ENCODE measurements at regions not wholly inside any gene's neighbourhood (a gene's known extent, or its start where the extent isn't known, plus 50 kb on each side); places are given as distances from the start of the nearest gene placed in this dataset.
"Not testable (repeated sequence)": the region's sequence is repeated elsewhere in the genome, so short reads cannot be mapped to it uniquely, and the experiment has no call there.

DNA sequence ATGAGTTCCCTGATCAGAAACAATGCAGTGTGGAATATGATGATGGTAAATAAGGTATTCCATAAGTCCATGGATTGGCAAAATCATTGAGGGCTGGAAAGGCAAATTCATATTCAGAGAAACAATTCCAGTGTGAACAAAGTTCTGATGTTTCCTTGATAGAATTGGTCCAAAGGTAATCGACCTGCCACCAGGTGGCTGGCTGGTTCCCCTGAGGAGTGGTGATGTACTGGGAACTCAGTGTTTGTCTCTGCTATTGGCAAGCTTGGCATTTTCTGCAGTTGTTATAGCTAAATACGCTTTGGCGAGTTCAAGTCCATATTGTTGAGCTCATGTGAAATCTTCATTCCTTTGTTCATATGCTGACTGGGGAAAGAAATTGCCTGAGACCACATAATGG lies 165.5 kb upstream of the PTGFR start:
- no peak overlapping the region for H3K4me3 ChIP-seq (ENCODE audit: low read depth, low read length)
- no peaks in the 10 kb centered on the region for H3K79me2 ChIP-seq (ENCODE audit: control insufficient read depth, insufficient read depth, low read length, unreplicated experiment)
- no peak overlapping the region for H3K27ac ChIP-seq (ENCODE audit: low read depth, low read length)
- no peak overlapping the region for H2AFZ ChIP-seq (ENCODE audit: low read length, unreplicated experiment)
- no peaks in the 10 kb centered on the region for H3K4me1 ChIP-seq (ENCODE audit: control insufficient read depth, insufficient read depth, low read length, unreplicated experiment)
- H3K27me3 ChIP-seq (ENCODE audit: insufficient read depth, low read length), result no peaks in the 10 kb centered on the region
- H3K36me3 ChIP-seq (ENCODE audit: insufficient read depth, low read length), result no peaks in the 10 kb centered on the region

DNA sequence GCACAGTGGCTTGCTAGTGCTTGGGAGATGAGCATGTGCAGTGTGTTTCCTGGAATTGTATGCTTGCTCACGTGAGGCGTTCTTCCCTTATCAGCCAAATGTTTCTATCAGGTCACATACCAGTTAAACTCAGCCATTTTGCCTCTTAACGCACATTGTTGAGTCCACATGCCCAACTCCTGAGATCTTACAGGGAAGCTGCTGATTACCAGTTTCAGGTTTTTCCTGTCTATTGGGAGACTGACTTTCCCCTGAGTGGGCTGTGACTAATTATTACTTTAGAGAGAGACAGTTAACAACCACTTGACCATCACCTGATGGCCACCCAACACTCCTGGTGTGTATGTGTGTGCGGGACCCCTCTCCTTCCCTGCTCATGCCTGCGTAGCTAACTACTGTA lies 161.3 kb upstream of the PTGFR start:
- Histone ChIP-seq H3K27me3 (ENCODE audit: insufficient read depth, low read length) (no peaks in the 10 kb centered on the region), H3K4me3 (ENCODE audit: low read depth, low read length) (no peak overlapping the region), H3K79me2 (ENCODE audit: control insufficient read depth, insufficient read depth, low read length, unreplicated experiment) (no peaks in the 10 kb centered on the region), H3K27ac (ENCODE audit: low read depth, low read length) (no peak overlapping the region), H3K4me1 (ENCODE audit: control insufficient read depth, insufficient read depth, low read length, unreplicated experiment) (peaks cover 7% of the 10 kb centered on the region), H3K36me3 (ENCODE audit: insufficient read depth, low read length) (no peaks in the 10 kb centered on the region), H2AFZ (ENCODE audit: low read length, unreplicated experiment) (no peak overlapping the region)

DNA sequence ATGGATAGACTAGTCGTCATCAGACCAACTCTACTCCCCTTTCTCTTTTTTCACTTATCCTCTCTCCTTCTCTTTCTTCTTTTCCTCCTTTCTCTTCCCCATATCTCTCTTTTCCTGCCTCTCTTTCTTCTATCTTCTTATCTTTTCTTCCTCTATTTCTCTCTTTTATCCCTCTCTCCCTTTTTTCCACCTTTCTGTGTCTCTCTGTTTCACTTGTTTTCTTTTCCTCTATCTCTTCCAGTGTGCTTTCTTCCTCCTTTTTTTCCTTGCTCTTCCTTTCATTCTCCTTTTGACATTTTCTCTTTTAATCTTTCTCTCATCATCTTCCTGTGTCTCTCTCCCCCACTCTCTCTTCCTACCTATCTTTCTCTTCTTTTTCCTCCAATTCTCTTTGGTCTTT lies 159.0 kb upstream of the PTGFR start:
- H3K4me1 ChIP-seq (ENCODE audit: control insufficient read depth, insufficient read depth, low read length, unreplicated experiment), result peaks cover 17% of the 10 kb centered on the region
- no peak overlapping the region for H2AFZ ChIP-seq (ENCODE audit: low read length, unreplicated experiment)

DNA sequence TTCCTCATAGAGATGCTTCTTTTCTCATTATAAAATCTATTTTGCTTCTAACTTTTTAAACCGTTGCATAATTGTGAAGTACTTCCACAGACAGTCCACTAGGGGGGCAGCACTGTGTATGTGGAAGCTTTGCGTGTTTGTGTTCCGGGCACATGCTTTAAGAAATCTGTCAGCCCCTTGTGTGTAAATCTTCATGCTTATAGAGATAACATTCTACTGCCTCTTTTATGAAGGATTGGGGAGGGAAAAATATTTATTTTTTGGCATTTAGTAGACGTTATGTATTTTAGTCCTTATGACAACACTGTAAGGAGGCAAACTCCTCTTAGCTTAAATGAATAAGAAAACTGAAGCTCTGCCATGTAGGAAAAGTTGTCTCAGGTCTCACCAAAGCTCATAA lies 157.3 kb upstream of the PTGFR start:
- Histone ChIP-seq H2AFZ (ENCODE audit: low read length, unreplicated experiment) (no peak overlapping the region), H3K79me2 (ENCODE audit: control insufficient read depth, insufficient read depth, low read length, unreplicated experiment) (no peaks in the 10 kb centered on the region), H3K4me3 (ENCODE audit: low read depth, low read length) (no peak overlapping the region), H3K36me3 (ENCODE audit: insufficient read depth, low read length) (no peaks in the 10 kb centered on the region), H3K27me3 (ENCODE audit: insufficient read depth, low read length) (no peaks in the 10 kb centered on the region), H3K4me1 (ENCODE audit: control insufficient read depth, insufficient read depth, low read length, unreplicated experiment) (peaks cover 17% of the 10 kb centered on the region), H3K27ac (ENCODE audit: low read depth, low read length) (no peak overlapping the region)

More for the DNA sequence above, 159.0 kb upstream of the PTGFR start:
- no peak overlapping the region for H3K4me3 ChIP-seq (ENCODE audit: low read depth, low read length)
- no peaks in the 10 kb centered on the region for H3K27me3 ChIP-seq (ENCODE audit: insufficient read depth, low read length)
- no peaks in the 10 kb centered on the region for H3K79me2 ChIP-seq (ENCODE audit: control insufficient read depth, insufficient read depth, low read length, unreplicated experiment)
- H3K27ac ChIP-seq (ENCODE audit: low read depth, low read length), result no peak overlapping the region
- H3K36me3 ChIP-seq (ENCODE audit: insufficient read depth, low read length), result no peaks in the 10 kb centered on the region

DNA sequence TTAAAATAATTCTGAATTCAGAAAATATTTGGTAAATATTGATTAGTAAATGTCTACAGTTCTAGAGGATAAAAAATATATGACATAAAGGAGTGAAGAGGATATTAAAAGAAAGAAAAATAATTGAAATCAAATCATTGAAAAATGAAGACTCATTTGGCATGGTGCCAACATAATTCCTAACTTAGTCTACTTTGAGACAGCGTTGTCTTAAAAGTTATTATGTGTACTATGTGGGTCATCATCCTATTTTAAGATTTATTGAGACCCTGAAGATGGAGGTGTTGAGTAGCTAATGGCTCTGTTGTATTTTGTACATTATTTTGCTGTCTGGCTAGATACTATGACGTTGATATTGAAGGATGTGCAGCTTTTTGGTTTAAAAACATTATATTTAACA lies 156.7 kb upstream of the PTGFR start:
- Histone ChIP-seq H3K27me3 (ENCODE audit: insufficient read depth, low read length) (no peaks in the 10 kb centered on the region), H2AFZ (ENCODE audit: low read length, unreplicated experiment) (no peak overlapping the region), H3K4me1 (ENCODE audit: control insufficient read depth, insufficient read depth, low read length, unreplicated experiment) (peaks cover 21% of the 10 kb centered on the region), H3K4me3 (ENCODE audit: low read depth, low read length) (no peak overlapping the region), H3K36me3 (ENCODE audit: insufficient read depth, low read length) (no peaks in the 10 kb centered on the region), H3K79me2 (ENCODE audit: control insufficient read depth, insufficient read depth, low read length, unreplicated experiment) (no peaks in the 10 kb centered on the region), H3K27ac (ENCODE audit: low read depth, low read length) (no peak overlapping the region)

DNA sequence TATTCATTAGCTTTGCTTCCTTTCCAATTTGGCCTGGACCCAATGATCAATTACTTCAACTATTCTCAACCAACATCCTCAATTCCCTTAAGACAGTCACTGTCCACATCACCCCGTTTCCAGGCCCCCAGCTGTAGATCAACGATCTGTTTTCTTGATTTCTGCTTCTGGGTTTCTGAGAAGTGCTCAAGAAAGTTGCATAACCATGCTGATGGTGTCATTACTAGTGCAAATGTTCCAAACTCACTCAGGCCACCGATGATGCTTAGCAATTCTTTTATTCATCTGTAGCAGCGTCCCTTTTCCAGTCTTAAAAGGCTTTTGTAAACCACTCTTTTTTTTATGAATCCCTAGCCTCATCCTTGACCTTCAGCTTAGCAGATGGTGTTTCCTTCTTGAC lies 155.8 kb upstream of the PTGFR start:
- Histone ChIP-seq H3K4me1 (ENCODE audit: control insufficient read depth, insufficient read depth, low read length, unreplicated experiment) (peaks cover 29% of the 10 kb centered on the region), H3K79me2 (ENCODE audit: control insufficient read depth, insufficient read depth, low read length, unreplicated experiment) (no peaks in the 10 kb centered on the region), H3K27me3 (ENCODE audit: insufficient read depth, low read length) (no peaks in the 10 kb centered on the region), H3K36me3 (ENCODE audit: insufficient read depth, low read length) (no peaks in the 10 kb centered on the region), H3K27ac (ENCODE audit: low read depth, low read length) (peak overlapping the region; percentile 9; the same call in 1 of the 2 replicates), H2AFZ (ENCODE audit: low read length, unreplicated experiment) (peak overlapping the region; percentile 7), H3K4me3 (ENCODE audit: low read depth, low read length) (no peak overlapping the region)

DNA sequence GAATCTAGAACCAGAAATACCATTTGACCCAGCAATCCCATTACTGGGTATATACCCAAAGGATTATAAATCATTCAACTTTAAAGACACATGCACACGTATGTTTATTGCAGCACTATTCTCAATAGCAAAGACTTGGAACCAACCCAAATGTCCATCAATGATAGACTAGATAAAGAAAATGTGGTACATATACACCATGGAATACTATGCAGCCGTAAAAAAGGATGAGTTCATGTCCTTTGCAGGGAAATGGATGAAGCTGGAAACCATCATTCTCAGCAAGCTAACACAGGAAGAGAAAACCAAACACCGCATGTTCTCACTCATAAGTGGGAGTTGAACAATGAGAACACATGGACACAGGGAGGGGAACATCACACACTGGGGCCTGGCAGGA lies 154.0 kb upstream of the PTGFR start:
- not testable (repeated sequence) for H2AFZ ChIP-seq (ENCODE audit: low read length, unreplicated experiment); H3K79me2 ChIP-seq (ENCODE audit: control insufficient read depth, insufficient read depth, low read length, unreplicated experiment); H3K36me3 ChIP-seq (ENCODE audit: insufficient read depth, low read length); H3K4me3 ChIP-seq (ENCODE audit: low read depth, low read length); H3K27ac ChIP-seq (ENCODE audit: low read depth, low read length); H3K27me3 ChIP-seq (ENCODE audit: insufficient read depth, low read length)
- peaks cover 40% of the 10 kb centered on the region for H3K4me1 ChIP-seq (ENCODE audit: control insufficient read depth, insufficient read depth, low read length, unreplicated experiment)

DNA sequence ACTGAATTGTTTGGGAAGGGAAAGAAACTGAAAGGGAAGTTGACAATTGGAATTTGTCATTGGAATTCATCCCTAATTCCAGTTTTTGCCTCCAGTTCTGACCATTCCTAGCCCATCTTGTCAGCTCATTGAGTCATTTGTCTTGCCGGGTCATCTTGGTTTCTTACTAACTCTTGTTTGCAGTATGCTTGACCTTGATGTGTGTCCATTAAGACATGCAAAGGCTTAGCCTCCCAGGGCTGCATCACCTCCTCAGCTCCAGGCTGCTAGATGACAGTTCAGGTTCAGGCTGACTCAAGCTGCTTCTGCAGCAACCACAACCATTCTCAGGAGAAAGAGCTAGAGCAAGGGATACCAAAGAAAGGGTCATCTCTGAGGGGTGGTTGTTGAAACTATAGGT lies 151.3 kb upstream of the PTGFR start:
- Histone ChIP-seq H3K27me3 (ENCODE audit: insufficient read depth, low read length) (no peaks in the 10 kb centered on the region), H3K36me3 (ENCODE audit: insufficient read depth, low read length) (no peaks in the 10 kb centered on the region), H3K79me2 (ENCODE audit: control insufficient read depth, insufficient read depth, low read length, unreplicated experiment) (no peaks in the 10 kb centered on the region), H3K4me1 (ENCODE audit: control insufficient read depth, insufficient read depth, low read length, unreplicated experiment) (peaks cover 41% of the 10 kb centered on the region), H2AFZ (ENCODE audit: low read length, unreplicated experiment) (peak overlapping the region; percentile 67), H3K27ac (ENCODE audit: low read depth, low read length) (peak overlapping the region; percentile 99), H3K4me3 (ENCODE audit: low read depth, low read length) (peak overlapping the region; percentile 31; the same call in 1 of the 2 replicates)

DNA sequence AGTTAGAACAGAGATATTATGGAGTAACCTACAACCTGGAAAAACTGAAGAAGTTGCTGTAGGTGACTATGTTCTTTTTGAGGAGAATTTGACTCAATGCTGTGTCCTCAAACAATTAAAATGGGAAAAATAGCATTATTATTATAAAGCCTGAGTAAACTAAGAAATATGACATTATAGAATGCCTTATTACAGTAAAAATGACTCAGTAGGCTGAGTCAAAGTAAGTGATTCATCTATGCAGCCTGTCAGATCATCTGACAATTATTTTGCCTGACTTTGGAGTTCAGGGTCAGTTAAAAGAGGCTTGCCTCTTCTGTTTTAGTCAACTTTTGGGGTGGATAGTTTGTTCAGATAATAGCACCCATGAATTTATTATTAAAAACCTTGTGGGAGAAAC lies 150.8 kb upstream of the PTGFR start:
- H3K79me2 ChIP-seq (ENCODE audit: control insufficient read depth, insufficient read depth, low read length, unreplicated experiment), result no peaks in the 10 kb centered on the region
- peak overlapping the region; percentile 99 for H3K27ac ChIP-seq (ENCODE audit: low read depth, low read length)
- H3K4me3 ChIP-seq (ENCODE audit: low read depth, low read length), result peak overlapping the region; percentile 62

DNA sequence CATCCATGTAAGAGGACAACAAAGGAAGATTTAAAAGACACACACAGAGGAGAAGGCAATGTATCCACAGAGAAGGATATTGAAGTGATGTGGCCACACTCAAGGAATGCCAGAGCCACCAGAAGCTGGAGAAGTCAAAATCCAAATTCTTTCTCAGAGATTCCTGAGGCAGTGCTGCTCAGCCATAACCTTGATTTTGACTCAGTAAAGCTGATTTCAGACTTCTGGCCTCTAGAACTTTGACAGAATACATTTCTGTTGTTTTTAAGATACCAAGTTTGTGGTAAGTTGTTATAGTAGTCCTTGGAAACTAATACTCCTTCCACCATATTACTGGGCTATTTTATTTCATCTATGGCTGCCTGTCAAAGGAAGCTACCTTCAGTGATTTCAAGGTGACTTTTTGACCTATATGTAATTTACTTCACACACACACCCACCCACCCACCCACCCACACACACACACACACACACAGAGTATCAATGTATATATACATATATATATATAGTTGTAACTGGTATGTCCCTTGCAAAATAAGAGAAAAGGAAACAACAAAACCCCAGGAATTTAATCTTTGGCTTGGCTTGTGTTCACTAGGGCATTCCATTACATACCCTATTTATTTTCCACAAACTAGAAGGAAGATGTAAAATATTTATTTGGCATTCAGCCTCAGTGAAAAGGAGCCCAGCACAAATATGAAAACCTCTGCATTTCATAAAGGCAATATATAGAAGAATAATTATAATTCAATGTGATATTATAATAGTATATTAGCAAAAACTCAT lies 142.1 kb upstream of the PTGFR start:
- H3K4me3 ChIP-seq (ENCODE audit: low read depth, low read length), result no peak overlapping the region
- H3K36me3 ChIP-seq (ENCODE audit: insufficient read depth, low read length), result no peaks in the 10 kb centered on the region

More for the DNA sequence above, 150.8 kb upstream of the PTGFR start:
- Histone ChIP-seq H3K4me1 (ENCODE audit: control insufficient read depth, insufficient read depth, low read length, unreplicated experiment) (peaks cover 37% of the 10 kb centered on the region), H3K27me3 (ENCODE audit: insufficient read depth, low read length) (no peaks in the 10 kb centered on the region), H2AFZ (ENCODE audit: low read length, unreplicated experiment) (no peak overlapping the region), H3K36me3 (ENCODE audit: insufficient read depth, low read length) (no peaks in the 10 kb centered on the region)

DNA sequence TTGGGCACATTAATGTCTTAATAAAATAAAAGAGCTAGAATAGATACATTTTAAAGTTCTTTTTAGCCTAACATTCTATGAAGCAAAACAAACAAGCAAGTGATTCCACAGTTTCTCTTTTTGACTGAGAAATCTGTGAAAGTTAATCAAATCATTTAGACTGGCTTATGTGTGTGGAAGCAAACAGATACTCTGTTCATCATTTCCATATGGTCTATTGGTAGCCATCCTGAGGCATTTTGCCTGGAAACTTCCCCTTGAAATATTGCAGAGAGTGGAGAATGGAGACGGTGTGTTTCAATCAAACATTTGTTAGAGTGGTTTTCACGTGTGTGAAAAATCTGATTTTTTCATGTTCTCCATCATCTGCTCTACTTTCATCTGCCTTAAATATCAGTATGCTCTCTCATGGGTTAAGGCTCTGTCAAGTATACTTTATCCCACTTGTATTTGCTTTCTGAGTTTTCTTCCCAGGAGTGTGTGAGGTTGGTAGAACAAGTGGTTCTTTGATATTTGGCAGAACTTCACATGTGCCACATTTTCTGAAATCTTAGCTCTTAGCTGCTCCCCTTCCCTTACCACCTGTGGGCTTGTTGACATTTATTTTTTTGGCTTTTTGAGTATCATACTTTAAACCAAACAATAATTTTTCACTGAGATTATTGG lies 139.1 kb upstream of the PTGFR start:
- Histone ChIP-seq H3K27me3 (ENCODE audit: insufficient read depth, low read length) (no peaks in the 10 kb centered on the region), H3K36me3 (ENCODE audit: insufficient read depth, low read length) (no peaks in the 10 kb centered on the region), H3K4me1 (ENCODE audit: control insufficient read depth, insufficient read depth, low read length, unreplicated experiment) (no peaks in the 10 kb centered on the region), H3K79me2 (ENCODE audit: control insufficient read depth, insufficient read depth, low read length, unreplicated experiment) (no peaks in the 10 kb centered on the region), H3K27ac (ENCODE audit: low read depth, low read length) (no peak overlapping the region), H3K4me3 (ENCODE audit: low read depth, low read length) (no peak overlapping the region), H2AFZ (ENCODE audit: low read length, unreplicated experiment) (no peak overlapping the region)

More for the DNA sequence above, 142.1 kb upstream of the PTGFR start:
- H3K79me2 ChIP-seq (ENCODE audit: control insufficient read depth, insufficient read depth, low read length, unreplicated experiment), result no peaks in the 10 kb centered on the region
- H3K27me3 ChIP-seq (ENCODE audit: insufficient read depth, low read length), result no peaks in the 10 kb centered on the region
- no peak overlapping the region for H2AFZ ChIP-seq (ENCODE audit: low read length, unreplicated experiment)
- H3K4me1 ChIP-seq (ENCODE audit: control insufficient read depth, insufficient read depth, low read length, unreplicated experiment), result no peaks in the 10 kb centered on the region
- no peak overlapping the region for H3K27ac ChIP-seq (ENCODE audit: low read depth, low read length)

All from ACC112 (cell line).